ENCODE measurements at regions not wholly inside any gene's neighbourhood (a gene's known extent, or its start where the extent isn't known, plus 50 kb on each side); places are given as distances from the start of the nearest gene placed in this dataset.

DNA sequence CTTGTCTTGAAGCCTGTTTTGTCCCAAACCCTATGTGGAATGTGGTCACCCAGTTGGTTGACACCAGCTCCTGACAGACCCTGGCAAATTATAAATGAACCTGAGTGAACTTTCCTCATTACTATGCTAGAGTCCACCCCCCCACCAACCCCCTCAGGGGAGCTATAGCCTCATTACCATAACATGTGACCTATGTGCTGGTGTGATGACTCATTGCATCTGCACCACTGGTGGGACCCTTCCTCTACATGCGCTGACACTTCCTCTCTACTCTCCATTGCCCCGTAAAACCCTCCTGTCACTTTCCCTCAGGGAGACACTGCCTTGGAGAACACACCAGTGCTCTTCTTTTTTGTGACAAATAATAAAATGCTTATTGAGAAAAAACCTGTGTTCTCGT, 105.0 kb upstream of the SESN3 start:
- in situ Hi-C loops (cut with MboI; ENCODE audit: low sequenced_read_pairs), result no loop called here

DNA sequence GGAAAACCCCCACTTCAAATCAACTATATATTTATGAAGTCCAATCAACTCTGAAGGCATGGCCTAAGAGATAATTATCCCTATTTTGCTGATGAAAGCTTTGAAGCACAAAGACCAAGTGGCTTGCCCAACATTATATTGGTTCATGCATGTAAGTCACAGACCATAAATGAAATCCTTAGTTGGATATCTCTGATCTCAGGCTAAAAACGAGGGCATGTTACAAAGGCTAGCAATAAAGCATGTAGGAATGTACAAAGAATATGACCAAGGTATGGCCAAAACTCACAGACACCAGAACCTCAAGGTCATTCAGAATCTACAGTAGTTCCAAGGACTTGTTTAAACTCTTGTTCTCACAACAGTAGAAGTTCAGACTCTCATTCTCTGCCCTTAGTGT, 100.2 kb upstream of the SESN3 start:
- in situ Hi-C loops (cut with MboI; ENCODE audit: low sequenced_read_pairs), result no loop called here

DNA sequence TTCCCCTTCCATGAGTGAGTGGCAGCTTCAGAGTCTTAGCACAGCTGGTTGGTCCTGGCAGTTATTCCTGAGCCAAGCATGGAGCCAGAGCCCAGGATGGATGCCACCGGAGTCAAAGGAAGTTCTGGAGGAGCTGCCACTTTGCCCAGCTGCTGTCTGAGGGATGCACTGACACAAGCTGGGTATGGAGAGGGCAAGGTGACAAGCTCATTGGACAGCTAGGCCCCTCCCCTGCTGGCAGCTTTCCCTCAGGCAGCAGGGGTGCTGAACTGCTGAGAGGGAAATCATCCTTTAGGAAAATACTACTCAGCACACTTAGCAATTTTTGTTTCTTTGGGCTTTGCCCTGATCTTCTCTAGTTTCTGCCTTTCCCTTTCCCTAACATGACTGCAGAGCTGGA, 99.3 kb upstream of the SESN3 start:
- in situ Hi-C loops (cut with MboI; ENCODE audit: low sequenced_read_pairs), result no loop called here

DNA sequence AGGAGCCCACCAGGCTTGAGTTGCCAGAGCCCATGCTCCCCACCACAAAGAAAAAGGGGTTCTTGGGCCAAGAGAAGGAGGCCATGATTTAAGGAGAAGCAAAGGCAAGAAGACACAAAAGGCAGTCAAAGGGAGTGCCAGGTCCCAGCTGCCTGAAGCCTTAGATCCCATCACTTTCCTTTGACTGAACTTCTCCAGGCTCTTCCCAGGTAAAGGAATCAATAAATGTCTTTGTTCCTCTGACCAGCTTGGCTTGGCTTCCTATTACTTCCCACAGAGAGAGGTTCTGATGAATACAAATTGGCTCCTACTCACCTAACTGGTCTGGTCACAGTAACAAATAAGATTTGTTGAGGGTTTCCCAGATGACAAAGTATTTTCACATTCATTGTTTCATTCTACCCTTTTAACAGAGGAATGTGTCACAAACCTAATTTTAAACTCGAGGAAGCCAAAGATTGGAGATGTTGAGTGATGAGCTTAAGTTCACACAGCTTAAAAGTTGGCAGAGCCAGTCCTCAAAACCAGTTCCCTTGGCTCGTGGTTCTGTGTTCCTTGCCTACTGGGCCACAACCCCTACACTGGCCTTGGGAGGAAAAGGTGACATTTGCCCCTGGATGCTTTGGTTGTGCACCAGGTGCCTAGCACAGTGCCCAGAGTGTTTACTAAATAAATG, 96.4 kb upstream of the SESN3 start:
- in situ Hi-C loops (cut with MboI; ENCODE audit: low sequenced_read_pairs), result no loop called here

DNA sequence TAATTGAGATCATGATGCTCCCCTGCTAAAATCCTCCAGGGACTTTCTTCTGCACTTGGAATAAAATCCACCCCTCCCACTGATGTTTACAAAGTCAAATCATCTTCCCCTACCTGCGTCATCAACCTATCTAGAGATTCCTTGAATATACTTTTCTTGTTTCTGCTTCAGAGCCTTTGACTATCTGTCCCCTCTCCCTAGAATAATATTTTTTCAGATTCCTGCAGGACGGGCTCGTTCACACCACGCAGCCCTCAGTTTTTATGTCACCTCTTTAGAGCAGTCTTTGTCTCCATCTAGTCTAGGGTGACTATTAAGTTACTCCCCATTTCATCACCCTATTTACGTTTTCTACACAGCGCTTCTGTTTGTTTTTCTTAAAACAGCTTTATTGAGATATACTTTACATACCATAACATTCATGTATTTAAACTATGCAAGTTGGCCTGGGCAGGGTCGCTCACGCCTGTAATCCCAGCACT, 94.8 kb upstream of the SESN3 start:
- in situ Hi-C loops (cut with MboI; ENCODE audit: low sequenced_read_pairs), result no loop called here

DNA sequence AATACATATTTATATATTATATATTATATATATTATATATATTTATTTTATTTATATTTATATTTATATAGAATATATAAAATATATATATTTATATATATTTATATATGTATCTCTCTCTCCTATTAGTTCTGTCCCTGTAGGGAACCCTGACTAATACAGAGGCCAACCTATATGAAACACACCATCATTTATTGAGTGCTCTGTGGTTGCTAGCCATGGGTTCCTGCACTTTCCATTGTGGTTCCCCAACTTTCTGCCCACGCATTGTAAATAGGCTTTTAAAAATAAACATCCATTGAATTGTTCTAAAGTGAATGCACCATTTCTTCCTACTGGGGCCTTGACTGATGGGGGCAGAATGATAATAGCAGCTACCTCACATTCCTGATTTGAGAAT, 93.8 kb upstream of the SESN3 start:
- in situ Hi-C loops (cut with MboI; ENCODE audit: low sequenced_read_pairs), result no loop called here

DNA sequence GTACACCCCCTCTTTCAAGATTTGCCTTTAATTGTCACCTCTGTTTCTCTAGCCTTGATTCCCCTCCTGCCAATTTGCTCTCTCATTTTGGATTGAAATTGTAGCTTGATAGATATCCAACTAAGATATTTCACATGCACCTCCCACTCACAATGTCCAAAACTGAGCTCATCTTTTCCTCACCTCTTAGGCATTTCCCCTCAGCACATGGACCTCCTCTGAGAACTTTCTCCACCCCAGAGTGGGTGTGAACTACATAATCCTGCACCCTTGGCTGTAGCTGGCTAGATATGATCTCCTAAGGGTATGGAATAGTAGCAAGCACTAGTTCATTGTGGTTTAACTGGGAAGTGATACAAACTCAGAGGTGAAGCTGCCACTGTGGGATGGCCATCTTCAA, 91.5 kb upstream of the SESN3 start:
- in situ Hi-C loops (cut with MboI; ENCODE audit: low sequenced_read_pairs), result no loop called here

DNA sequence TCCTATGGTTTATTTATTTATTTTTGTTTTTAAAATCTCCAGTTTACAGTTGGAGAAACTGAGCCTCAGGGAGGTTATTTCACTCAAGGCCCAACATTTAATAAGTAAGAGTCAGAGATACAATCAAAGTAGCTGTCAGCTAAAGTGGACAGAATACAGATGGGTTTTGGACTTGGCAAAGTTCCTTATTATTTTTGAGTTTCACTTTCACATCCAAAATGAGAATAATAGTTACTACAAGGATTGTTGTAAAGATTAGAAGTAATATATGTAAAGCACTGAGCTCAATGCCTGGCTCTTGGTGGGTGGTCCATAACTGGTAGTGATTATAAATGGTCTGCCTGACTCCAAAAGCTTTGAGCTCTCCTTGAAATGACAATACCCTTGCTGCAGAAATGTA, 87.5 kb upstream of the SESN3 start:
- in situ Hi-C loops (cut with MboI; ENCODE audit: low sequenced_read_pairs), result no loop called here

DNA sequence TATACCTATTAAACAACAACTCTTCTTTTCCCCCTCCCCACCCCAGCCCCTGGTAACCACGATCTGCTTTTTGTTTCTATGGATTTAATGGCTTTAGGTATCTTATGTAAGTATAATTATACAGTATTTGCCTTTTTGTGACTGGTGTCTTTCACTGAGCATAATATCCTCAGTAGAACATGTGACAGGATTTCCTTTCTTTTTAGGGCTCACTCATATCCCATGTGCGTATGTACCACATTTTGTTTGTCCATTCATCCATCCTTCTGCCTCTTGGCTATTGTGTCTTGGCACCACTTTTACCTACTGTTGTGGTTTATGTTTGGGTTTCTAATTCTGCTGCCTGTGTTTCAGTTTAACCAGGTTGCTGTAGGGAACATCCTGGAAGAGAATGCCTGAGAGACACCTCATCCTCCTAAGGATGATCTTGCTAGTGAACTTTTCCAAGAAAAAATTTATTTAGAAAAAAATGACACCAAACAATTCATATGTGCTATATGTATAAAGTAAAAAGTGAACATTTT, 77.6 kb upstream of the SESN3 start:
- in situ Hi-C loops (cut with MboI; ENCODE audit: low sequenced_read_pairs), result no loop called here

DNA sequence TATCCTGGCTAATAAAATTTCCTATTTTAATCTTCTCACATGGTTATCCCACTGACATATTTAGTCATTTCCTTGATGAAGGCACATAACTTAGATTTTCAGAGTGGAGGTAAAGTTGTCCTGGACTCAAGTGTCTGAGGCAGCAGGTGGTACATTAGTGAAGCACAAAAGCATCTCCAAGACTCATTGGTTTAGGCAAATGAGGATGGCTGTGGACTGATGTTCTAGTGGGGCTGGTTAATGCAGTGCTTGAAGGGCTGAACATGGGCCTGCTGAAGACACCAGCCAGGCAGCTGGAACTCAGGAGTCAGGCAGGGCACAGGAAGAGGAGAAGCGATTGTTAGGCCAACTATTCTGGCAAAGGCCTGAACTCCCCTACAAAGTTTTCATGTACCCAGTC, 76.3 kb upstream of the SESN3 start:
- in situ Hi-C loops (cut with MboI; ENCODE audit: low sequenced_read_pairs), result no loop called here

DNA sequence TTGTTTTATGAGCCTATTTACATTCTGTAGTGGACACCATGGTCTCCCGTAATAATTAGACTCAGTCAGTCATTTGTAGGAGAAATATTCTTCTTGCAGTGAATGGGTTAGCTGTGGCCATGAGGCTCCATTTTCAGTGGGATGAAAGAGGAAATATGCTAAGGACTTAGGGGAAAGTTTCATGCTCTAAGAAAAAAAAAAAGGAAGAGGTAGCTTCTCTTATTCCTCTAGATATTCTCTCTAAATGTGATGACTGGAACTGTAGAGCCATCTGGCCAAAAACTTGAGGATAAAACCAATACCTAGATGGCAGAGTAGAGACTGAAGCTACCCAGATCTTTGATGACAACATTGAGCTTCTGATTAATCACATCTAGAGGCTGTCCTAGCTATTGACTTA, 75.8 kb upstream of the SESN3 start:
- in situ Hi-C loops (cut with MboI; ENCODE audit: low sequenced_read_pairs), result no loop called here

DNA sequence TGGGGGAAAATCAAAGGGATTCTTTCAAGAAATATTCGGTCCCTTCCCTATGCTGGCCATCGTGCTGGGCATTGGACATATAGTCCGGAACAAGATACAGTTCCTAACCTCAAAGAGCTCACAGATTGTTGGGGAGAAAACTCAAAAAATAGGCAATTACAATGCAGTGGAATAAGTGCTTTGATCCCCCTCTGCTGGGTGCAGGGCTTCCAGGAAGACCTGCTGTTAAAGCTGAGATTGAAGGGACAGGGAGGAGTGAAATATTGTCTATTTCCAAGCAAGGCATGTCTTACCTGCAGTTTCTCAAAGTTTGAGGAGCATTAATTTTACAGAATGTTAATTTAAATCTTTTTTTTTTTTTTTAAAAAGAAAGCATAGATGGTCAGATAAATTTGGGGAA, 75.1 kb upstream of the SESN3 start:
- in situ Hi-C loops (cut with MboI; ENCODE audit: low sequenced_read_pairs), result no loop called here

DNA sequence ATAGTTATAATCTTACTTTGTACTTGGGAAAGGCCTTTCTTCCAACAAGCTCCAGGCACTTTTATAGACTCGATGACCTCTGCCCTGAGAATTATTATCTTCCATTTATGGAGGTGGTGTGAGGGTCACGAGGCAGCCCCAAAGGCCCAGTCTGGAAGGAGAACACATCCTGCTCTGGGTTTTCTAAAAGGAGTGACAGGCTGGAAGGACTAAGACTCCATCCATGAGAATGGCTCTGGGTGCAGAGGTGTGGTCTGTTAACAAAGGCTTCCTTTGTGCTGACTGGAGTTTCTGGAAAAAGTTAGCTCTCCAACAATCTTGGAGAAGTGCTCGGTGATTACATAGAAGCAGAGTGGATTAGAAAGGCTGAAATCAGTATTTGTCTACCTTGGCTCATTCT, 74.7 kb upstream of the SESN3 start:
- in situ Hi-C loops (cut with MboI; ENCODE audit: low sequenced_read_pairs), result no loop called here

DNA sequence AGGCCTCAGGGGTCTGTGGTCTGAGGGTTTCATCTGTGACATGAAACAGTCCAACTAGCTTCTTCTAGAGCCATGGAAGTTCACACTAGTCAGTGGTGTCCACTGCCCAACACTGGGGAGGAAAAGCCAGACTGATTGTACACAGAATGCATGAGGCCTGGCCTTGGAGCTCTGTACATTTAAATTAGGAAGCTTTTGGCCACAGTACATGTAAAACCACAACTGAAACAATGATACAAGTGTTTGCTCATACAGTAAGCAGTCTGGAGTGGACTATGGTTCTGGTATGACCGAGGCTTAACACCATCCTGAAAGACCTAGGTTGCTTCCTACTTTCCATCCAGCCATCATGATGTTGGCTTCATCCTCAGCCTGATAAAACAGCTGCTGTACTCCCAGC, 73.8 kb upstream of the SESN3 start:
- in situ Hi-C loops (cut with MboI; ENCODE audit: low sequenced_read_pairs), result no loop called here

DNA sequence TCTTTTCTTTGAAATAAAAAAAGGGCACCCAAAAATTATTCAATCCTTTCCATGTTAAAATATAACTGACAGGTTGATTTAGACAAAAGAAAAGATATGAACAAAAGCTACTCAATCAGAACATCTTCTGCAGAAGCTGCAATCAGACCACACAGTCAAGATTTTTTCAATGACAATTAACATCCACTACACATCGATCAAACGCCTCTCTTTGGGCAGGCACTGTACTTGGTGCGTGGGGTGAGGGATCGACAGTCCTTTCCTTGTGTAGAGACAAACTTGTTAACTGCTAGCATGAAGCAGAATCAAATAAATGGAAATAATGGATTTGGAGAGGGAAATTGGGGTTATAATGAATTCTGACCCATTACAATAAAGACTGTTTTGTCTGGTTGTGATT, 71.2 kb upstream of the SESN3 start:
- in situ Hi-C loops (cut with MboI; ENCODE audit: low sequenced_read_pairs), result no loop called here

DNA sequence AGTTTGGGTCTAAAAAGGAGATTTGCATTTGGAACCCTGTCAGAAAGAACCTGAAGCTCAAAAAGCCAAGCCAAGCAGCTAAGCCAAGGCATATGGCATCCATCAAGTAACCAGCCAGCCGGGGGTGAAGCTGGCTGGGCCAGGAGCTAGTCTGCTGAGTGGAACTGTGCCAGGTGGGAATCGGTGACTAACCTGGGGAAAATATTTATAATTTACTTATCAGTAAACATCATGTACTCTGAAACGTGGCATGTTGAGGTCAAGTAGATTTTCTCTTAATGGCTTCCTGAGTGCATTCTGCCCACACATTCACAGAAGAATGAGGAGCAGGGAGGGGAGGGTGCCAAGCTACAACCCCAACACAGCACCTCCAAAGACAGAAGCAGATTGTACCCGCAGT, 70.5 kb upstream of the SESN3 start:
- in situ Hi-C loops (cut with MboI; ENCODE audit: low sequenced_read_pairs), result no loop called here

DNA sequence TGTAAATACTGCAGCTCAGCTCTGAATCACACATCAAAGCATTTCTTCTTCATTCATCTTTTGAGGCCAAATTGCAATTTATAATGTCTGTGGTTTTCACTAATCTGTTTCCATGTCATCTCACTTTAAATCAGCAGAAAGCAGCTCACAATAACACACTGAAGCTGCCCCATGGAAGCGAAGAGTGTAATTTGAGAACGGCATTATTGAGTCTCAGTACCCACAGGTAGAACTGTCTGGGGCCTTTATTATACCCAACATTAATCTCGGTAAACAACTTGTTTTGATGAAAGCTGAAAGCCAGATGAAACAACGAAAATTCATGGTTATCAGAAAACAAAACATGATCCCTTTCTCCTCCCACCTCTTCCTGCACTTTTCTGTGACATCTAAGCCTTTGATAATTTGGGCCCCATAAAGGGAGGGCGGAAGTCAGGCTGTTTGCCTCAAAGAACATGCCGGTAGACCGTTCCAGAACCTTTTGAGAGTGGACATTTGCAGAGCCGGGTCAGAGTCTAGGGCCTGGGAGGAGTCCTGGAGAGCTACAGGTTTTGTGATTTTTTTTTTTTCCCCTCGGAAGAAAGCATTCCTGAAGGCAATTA, 68.2 kb upstream of the SESN3 start:
- in situ Hi-C loops (cut with MboI; ENCODE audit: low sequenced_read_pairs), result no loop called here

DNA sequence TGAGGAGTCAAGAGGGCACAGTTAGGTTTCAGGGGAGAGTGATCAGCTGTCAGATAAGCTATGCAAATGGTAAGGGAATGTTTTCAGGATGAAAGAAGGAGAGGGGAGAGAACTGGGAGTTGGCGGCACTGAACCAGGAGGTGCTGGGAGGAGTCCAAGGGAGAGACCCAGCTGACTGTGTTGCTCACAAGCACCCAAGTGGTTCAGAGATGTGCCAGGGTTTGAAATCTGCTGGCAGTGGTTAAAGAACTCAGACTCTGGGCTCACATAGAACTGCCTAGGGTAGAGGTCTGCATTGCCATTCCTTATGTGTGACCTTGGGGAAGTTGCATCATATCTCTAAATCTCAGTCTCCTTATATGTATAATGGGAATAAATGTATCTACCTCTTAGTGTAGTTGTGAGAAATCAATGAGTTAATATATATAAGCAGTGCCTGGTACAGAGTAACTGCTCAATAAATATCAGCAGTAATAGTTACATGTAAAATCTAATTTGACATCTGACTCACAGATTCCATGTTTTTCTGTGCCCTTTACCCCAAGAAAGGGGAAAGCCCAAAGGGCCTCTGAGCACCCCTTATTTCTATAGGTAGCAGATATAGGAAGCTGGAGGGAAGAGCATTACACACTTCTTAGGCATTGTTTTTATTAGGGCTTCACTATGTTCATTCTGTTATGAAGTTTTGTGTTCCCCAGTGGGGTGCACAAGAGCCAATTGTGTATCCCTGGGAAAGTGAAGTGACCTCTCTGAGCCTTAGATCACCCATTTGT, 66.9 kb upstream of the SESN3 start:
- in situ Hi-C loops (cut with MboI; ENCODE audit: low sequenced_read_pairs), result no loop called here

DNA sequence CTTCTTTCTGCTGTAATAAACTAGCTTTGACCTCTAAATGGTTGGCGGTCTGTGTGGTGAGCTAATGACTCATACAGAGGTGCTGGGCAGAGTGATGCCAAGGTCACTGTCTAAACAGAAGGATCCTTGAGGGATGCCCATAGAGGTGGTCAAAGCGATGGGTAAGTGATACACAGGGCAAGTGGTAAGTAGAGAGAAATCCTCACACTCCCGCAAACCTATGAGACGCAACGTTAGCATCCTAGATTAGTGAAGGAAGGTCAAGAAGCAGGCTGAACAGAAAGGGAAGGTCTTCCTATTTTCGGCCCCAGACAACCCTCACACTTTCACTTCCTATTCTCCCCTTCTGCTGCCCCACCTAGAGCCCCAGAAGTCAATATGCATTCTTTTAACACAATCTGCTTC, 65.6 kb upstream of the SESN3 start:
- in situ Hi-C loops (cut with MboI; ENCODE audit: low sequenced_read_pairs), result no loop called here

DNA sequence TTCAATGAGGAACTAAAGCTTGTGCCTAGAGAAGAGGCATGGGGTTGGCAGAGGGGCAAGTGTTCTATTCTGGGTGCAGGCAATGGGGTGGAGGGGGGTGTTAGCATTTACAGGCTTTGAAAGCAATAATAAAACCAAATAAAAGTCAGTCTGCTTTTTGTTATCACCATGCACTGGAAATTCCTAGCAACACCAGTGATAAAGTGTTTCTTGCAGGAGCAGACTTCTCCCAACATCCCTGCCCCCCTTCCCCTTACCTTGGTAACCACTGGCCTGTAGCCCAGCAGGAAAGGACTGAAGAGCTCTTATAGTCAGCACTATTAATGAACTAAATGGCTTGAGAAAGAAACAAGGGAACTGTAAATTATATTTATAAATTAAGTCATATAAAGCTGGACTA, 65.2 kb upstream of the SESN3 start:
- in situ Hi-C loops (cut with MboI; ENCODE audit: low sequenced_read_pairs), result no loop called here

DNA sequence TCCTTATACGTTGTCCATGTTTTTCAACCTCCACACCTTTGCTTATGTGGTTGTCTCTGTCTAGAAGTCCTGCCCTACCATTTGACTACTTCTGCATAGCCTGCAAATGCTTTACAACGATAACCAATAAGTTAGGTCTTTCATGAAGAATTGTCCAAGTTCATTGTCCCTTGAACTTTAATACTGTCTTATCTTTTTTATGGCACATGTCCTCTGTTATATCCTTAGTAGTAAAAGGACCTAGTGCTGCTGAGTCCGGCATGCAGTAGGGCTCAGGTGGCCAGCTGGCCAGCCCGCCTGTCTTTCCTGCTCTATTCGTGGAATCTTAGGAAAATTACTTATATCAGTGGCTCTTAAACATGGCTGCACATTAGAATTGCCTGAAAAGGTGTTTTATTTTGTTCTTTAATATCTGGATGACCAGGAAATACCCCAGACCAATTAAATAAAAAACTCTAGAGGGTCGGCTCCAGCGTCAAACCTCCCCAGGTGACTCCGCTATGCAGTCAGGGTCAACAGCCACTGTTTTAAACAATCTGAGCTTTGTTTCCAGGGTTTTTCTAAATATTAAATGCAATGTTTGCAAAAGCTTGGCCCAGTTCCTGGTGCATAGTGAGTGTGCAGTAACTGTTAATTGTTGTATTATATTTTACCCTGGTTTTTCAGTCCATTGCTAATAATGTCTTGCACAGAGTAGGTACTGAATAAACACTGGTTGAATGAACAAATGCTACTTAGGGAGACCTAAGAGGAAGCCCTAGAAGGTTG, 64.6 kb upstream of the SESN3 start:
- in situ Hi-C loops (cut with MboI; ENCODE audit: low sequenced_read_pairs), result no loop called here
